Neural cell (in vitro differentiated cells): ENCODE measurements at regions not wholly inside any gene's neighbourhood (a gene's known extent, or its start where the extent isn't known, plus 50 kb on each side); places are given as distances from the start of the nearest gene placed in this dataset.

ENCODE experiments used
- H2AFZ ChIP-seq: fragments of 200-600, 300-800 bp; sonication (generic), shearing (Covaris generic); 2 replicates; pipeline ENCODE4 v1.6.0; 2014; ENCODE audit warnings: low read depth, mild to moderate bottlenecking, antibody characterized with exemption, low read length, moderate library complexity
- H3F3A ChIP-seq: fragments of 200-600 bp; shearing (Covaris generic); 2 replicates; pipeline ENCODE4 v1.6.1; 2016; ENCODE audit warnings: mild to moderate bottlenecking, moderate library complexity, mixed read lengths, antibody characterized with exemption, low read length; ENCODE audit not compliant: insufficient read depth, poor library complexity, severe bottlenecking
- H3K27ac ChIP-seq: fragments of 200-600, 300-800 bp; sonication (generic), shearing (Covaris generic); 2 replicates; pipeline ENCODE4 v1.5.1; 2014; ENCODE audit warnings: mild to moderate bottlenecking, low read length, moderate library complexity
- H3K27me3 ChIP-seq: fragments of 300-800, 200-600 bp; sonication (generic), shearing (Covaris generic); 2 replicates; pipeline ENCODE4 v1.6.0; 2014; ENCODE audit warnings: mild to moderate bottlenecking, low read depth, low read length, moderate library complexity; ENCODE audit not compliant: insufficient read depth
- H3K36me3 ChIP-seq: fragments of 300-800, 200-600 bp; sonication (generic), shearing (Covaris generic); 2 replicates; pipeline ENCODE4 v1.5.1; 2014; ENCODE audit warnings: mild to moderate bottlenecking, antibody characterized with exemption, low read length, moderate library complexity; ENCODE audit not compliant: insufficient read depth
- H3K4me2 ChIP-seq: fragments of 300-800, 200-600 bp; sonication (generic), shearing (Covaris generic); 2 replicates; pipeline ENCODE4 v1.6.0; 2014; ENCODE audit warnings: mild to moderate bottlenecking, low read length
- H3K4me3 ChIP-seq: fragments of 300-800, 200-600 bp; sonication (generic), shearing (Covaris generic); 2 replicates; pipeline ENCODE4 v1.5.1; 2014; ENCODE audit warnings: mild to moderate bottlenecking, low read length, moderate library complexity
- H3K79me2 ChIP-seq: fragments of 200-600 bp; shearing (Covaris generic); replicated peaks from 2 replicates; pipeline ENCODE4 v1.6.0; 2014; ENCODE audit warnings: mild to moderate bottlenecking, low read length, moderate library complexity; ENCODE audit not compliant: insufficient read depth
- H3K9ac ChIP-seq: fragments of 300-800, 200-600 bp; sonication (generic), shearing (Covaris generic); 2 replicates; pipeline ENCODE4 v1.6.1; 2016; ENCODE audit warnings: mild to moderate bottlenecking, low read length, mixed read lengths
- H3K9me2 ChIP-seq: fragments of 200-600 bp; shearing (Covaris generic); 2 replicates; pipeline ENCODE4 v1.6.1; 2016; ENCODE audit warnings: mild to moderate bottlenecking, low read length, mixed read lengths; ENCODE audit not compliant: insufficient read depth
- H3K9me3 ChIP-seq: fragments of 200-600, 300-800 bp; sonication (generic), shearing (Covaris generic); 2 replicates; pipeline ENCODE4 v1.6.1; 2016; ENCODE audit warnings: mild to moderate bottlenecking, mixed run types, low read length, moderate library complexity, mixed read lengths
- H4K20me1 ChIP-seq: fragments of 200-600 bp; shearing (Covaris generic); 2 replicates; pipeline ENCODE4 v1.6.1; 2016; ENCODE audit warnings: mild to moderate bottlenecking, mixed run types; ENCODE audit not compliant: insufficient read depth
- EP300 ChIP-seq: fragments of 450-650 bp; conservative IDR thresholded peaks from 2 replicates; pipeline ENCODE4 v1.6.1; 2014; ENCODE audit warnings: antibody characterized with exemption, mild to moderate bottlenecking, moderate library complexity; ENCODE audit not compliant: poor library complexity, severe bottlenecking
- EZH2 ChIP-seq: fragments of 200-600, 300-800 bp; shearing (Covaris generic), sonication (generic); IDR thresholded peaks from 2 replicates; pipeline ENCODE4 v1.6.1; 2014; ENCODE audit warnings: antibody characterized with exemption, low read length, borderline replicate concordance, mild to moderate bottlenecking; ENCODE audit not compliant: insufficient read depth, poor library complexity, severe bottlenecking
- MXI1 ChIP-seq: fragments of 450-650 bp; conservative IDR thresholded peaks from 2 replicates; pipeline ENCODE4 v1.6.1; 2014; ENCODE audit warnings: antibody characterized with exemption, mild to moderate bottlenecking; ENCODE audit not compliant: poor library complexity, severe bottlenecking
- RAD21 ChIP-seq: fragments of 450-650 bp; conservative IDR thresholded peaks from 2 replicates; pipeline ENCODE4 v1.6.1; 2014; ENCODE audit warnings: antibody characterized with exemption, mild to moderate bottlenecking, moderate library complexity
- TAF1 ChIP-seq: IDR thresholded peaks from 2 replicates; pipeline ENCODE4 v1.6.1; 2012; ENCODE audit warnings: low read depth
- TF ChIP-seq, protein P1 (sequence below): IDR thresholded peaks from 2 replicates; pipeline ENCODE4 v1.6.1; 2012; ENCODE audit warnings: borderline replicate concordance

DNA sequence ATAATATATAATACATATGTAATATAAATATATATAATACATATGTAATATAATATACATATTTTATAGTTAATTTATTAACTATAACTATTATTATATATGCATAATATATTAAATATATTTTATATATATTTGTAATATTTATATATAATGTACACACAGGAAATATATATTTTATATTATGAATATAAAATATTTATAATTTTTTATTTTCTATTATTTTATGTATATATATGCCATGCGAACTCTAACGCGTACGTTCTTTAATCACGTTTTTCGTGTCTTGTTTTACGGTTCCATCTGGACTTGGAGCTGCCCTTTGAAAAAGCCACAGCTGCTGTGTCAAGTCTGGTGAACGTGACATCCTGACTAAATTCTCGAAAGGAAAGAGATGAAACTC lies 332.1 kb downstream of the ASMT start:
- no peaks in the 10 kb centered on the region for H3F3A ChIP-seq
- no peak overlapping the region for H3K9ac ChIP-seq
- H3K79me2 ChIP-seq: no peaks in the 10 kb centered on the region
- no peaks in the 10 kb centered on the region for H3K9me2 ChIP-seq
- no peaks in the 10 kb centered on the region for H3K9me3 ChIP-seq
- H3K27ac ChIP-seq: no peak overlapping the region
- no peaks in the 10 kb centered on the region for H4K20me1 ChIP-seq
- H2AFZ ChIP-seq: no peak overlapping the region
- TF ChIP-seq, protein P1, sequence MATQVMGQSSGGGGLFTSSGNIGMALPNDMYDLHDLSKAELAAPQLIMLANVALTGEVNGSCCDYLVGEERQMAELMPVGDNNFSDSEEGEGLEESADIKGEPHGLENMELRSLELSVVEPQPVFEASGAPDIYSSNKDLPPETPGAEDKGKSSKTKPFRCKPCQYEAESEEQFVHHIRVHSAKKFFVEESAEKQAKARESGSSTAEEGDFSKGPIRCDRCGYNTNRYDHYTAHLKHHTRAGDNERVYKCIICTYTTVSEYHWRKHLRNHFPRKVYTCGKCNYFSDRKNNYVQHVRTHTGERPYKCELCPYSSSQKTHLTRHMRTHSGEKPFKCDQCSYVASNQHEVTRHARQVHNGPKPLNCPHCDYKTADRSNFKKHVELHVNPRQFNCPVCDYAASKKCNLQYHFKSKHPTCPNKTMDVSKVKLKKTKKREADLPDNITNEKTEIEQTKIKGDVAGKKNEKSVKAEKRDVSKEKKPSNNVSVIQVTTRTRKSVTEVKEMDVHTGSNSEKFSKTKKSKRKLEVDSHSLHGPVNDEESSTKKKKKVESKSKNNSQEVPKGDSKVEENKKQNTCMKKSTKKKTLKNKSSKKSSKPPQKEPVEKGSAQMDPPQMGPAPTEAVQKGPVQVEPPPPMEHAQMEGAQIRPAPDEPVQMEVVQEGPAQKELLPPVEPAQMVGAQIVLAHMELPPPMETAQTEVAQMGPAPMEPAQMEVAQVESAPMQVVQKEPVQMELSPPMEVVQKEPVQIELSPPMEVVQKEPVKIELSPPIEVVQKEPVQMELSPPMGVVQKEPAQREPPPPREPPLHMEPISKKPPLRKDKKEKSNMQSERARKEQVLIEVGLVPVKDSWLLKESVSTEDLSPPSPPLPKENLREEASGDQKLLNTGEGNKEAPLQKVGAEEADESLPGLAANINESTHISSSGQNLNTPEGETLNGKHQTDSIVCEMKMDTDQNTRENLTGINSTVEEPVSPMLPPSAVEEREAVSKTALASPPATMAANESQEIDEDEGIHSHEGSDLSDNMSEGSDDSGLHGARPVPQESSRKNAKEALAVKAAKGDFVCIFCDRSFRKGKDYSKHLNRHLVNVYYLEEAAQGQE: no peak
- no peak for TF ChIP-seq EZH2
- TF ChIP-seq EP300: no peak
- no peak for TF ChIP-seq TAF1
- TF ChIP-seq RAD21: no peak
- no peak for TF ChIP-seq MXI1
- no peaks in the 10 kb centered on the region for H3K27me3 ChIP-seq
- no peak overlapping the region for H3K4me3 ChIP-seq
- H3K36me3 ChIP-seq: no peaks in the 10 kb centered on the region
- no peak overlapping the region for H3K4me2 ChIP-seq
